Hippocampal formation (tissue), 2 donors: ENCODE measurements at regions not wholly inside any gene's neighbourhood (a gene's known extent, or its start where the extent isn't known, plus 50 kb on each side); places are given as distances from the start of the nearest gene placed in this dataset.

Experiments
- DNase-seq, 2 donors: peaks; one replicate each; lab custom pipeline; 2025; lab: John Stamatoyannopoulos, UW

- DNase-seq = no peak
Measured at GRCh38 chr4:123807866-123808265, 411.3 kb downstream of the SPRY1 start.

GRCh38 chr4:123809864-123810263 lies 413.3 kb downstream of the SPRY1 start:
- DNase-seq = no peak

DNA sequence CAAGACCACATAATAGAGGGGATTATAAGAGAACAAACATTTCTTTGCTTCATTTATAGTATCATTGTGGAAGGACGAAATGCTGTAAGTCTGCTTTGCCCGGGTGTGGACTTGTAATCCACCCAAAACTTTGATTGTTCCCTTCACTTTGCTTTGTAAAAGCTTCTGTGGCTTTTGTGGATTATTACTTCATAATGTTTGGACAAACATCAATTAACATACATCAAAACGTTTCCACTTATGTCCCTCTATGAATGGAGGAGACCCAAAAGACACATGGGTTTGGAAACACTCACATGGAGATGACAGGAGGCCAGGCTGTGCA lies 415.4 kb downstream of the SPRY1 start:
- DNase-seq = no peak

DNA sequence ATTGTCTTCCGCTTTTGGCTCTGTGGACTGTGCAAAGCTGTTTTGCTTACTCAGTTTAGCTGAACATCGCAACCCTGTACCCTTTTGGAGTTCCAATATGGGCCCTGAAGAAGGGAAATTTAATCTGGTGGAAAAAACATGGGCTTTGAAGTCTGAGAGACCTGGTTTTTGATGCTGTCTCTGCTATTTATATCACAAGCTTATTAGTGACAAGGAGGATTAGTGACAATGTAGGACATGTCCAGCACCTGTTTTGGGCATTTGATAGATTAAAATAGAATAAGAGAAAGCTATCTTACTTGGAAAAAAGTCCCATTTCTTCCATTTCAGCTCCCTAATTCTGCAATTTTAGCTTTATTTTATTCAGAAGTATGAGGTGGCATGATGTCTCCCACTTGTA lies 417.3 kb downstream of the SPRY1 start:
- no peak for DNase-seq

- no peak for DNase-seq
Measured at GRCh38 chr4:123816462-123816861, 419.9 kb downstream of the SPRY1 start.

DNA sequence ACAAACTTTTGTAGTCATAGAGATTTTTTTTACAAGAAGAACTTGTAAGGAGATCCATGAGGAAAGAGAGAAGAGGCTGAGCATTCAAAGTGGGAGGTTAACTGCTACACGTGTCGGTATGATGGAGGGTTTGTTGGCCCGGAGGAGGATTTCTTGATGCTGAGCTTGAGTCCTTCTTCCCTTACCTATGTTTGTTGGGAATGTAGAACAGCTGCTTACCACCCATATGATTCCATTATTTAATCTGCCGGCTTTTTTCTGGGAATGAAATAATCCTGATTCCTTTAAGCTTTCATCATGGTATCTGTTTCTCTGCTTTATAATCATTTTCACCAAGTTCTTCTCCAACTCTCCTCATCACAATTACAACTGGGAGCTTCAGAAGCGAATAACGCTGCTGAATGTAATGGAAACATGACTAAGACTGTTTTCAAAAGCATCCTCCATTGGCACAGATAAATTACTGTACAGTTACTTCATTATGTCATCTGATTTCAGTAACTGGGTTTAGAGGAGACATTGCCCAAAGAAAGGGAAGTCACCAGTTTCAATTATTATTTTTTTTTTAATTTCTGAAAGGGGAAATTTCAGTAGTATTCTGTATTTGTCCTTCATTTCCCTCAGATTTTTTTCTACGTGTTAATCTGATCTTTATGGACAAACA lies 420.6 kb downstream of the SPRY1 start:
- DNase-seq = no peak

- no peak for DNase-seq
Measured at GRCh38 chr4:123819362-123820035, 422.9 kb downstream of the SPRY1 start.

DNA sequence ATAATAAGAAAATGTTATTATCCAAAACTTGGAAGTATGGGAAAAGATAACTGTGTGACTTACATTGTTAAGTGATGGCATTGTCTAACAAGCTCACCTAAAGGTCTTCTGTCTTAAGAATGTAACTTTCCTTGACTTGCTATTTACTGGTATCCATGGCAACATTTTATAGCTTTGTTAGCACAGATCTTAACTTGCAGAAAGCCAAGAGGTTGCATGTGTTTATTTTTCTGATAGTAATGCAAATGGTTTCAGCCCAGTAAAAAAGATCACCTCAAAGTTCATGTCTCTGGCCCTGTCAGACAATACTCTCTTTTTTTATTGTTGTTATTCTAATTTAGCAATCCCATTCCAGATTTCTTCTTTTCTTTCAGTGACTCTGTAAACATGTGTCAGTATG lies 425.3 kb downstream of the SPRY1 start:
- no peak for DNase-seq

DNA sequence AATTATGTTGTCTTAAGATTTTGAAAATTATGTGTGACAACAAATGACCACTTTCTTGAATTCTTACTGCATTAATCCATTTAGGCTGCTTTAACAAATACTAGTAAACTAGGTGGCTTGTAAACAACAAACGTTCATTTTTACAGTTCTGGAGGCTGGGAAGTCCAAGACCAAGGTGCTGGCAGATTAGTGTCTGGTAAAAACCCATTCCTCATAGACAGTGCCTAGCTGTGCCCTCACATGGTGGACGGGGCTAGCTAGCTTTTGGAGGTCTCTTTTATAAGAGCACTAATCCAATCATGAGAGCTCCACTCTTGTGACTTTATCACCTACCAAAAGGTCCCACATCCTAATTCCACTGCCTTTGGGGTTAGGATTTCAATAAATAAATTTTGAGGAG lies 425.8 kb downstream of the SPRY1 start:
- no peak for DNase-seq

DNA sequence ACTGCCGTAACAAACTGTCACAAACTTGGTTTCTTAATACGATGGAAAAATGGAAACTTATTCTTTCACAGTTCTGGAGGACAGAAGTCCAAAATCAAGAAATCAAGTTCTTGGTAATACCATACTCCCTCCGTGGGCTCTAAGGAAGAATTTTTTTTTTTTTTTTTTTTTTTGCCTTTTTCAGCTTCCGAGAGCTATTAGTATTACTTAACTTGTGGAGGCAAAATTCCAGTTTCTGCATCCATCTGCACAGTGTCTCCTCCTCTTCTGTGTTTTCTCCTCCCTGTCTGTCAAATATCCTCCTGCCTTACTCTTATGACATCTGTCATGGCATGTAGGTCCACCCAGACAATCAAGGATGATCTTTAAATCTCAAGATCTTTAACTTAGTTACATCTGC lies 426.6 kb downstream of the SPRY1 start:
- DNase-seq = no peak

- DNase-seq = no peak
Measured at GRCh38 chr4:123824524-123824923, 427.9 kb downstream of the SPRY1 start.

GRCh38 chr4:123825596-123826291 lies 429.1 kb downstream of the SPRY1 start:
- DNase-seq = no peak

DNA sequence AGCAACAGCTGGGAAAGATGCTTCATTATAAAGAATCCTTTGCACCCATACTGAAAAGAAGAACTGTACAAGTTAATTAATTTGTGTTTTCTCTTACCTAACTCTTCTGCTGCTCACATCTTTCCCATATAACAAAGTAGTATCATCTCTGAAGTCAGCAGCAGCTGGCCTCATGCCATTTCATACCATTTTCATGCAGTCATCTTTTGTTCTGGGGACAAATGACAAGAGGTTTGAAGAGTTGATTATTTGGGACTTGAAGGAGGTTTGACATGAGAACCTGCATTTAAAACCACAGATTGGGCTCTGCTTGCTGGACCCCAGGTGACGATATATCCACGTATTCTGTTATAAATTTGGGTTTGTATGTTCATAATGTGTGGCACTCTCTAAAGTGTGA lies 430.3 kb downstream of the SPRY1 start:
- DNase-seq = no peak

GRCh38 chr4:123827511-123827910 lies 430.9 kb downstream of the SPRY1 start:
- no peak for DNase-seq

DNA sequence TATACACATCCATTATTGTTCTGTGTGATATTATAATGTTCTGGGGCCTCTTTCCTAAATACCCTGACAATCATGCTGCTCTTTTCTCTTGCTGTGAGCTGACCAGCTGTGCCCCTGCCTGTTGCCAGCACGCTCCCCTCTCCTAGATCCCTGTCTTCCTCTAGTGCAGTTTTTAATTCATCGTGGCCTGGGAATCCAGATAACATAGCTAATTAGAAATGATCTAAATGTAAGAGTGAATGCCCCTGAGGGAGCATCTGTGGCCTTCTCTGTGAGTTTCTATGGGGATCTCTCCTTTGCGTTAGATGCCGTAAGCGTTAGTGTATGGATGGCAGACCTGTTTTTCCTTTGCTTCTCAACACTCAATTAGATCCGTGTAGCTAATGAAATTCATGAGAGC lies 434.3 kb downstream of the SPRY1 start:
- no peak for DNase-seq

DNA sequence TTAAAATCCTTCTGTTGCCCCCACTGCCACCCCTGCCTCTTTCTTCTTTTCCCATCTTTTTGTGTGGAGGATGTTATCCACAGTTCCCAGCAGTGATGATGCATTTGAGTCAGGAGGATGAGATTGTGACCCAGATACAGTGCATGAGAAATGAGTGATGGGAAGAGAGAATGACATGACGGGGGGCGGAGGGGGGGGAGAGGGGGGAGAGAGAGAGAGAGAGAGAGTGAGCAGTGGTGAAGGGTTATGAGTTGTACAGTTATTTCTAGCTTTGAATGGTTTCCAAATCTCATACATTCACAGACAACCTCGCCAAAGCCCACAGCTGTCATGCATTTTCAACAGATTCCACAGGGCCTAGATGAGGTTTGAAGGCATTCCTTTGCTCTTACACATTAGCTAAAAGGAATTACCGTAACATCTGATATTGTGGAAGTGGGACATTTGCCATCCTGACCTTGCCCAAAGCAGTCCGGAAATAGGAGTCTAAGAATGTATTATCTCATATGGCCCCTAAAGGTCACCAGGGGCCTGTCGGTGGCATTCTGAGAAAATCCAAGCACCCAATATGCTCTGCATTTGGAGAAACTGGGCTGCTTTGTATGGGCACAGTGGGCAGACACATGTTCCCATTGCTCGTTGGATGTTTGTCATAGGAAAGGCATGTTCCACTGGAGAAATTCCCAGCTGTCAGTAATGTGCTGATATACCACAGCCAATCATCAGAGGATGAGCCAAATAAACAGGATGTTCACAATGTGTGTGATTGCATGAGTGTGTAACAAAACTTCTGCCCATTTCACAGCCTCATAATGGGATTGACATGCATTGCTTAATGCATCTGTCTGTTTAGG lies 435.8 kb downstream of the SPRY1 start:
- DNase-seq = no peak

GRCh38 chr4:123833171-123833643 lies 436.6 kb downstream of the SPRY1 start:
- DNase-seq = no peak

DNA sequence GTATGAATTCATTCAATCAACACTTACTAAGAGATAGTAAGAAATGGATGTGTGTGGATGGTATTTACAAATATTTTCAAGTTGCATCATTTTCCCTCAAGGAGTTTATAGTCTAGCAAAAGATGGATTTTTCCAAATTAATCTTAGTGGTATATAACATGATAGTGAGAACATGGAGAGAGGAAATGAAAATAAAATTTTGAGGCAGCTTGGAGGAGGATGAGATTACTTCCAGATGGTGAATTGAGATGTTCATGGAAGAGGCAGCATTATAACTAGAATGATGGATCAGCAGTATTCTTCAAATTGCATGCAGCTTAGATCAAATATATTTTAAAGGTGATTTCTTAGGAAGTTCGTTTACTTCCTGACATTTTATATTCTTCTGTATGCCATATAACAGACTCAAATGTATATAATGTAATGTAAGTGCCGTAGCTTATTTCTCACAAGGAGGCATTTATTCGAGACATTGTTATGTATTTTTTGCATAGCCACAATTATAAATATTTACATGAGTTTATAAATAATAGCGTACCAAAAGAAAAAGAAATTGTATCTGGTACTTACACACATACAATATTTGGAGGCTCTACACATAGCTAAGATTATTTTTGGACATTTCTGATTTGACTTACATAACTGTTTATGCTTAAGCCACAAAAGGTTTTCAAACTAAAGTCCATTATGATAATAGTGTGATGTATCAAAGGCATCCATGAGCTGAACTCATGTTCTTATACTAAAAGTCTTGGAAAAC lies 439.4 kb downstream of the SPRY1 start:
- DNase-seq = no peak

GRCh38 chr4:123836851-123837595 lies 440.4 kb downstream of the SPRY1 start:
- DNase-seq = no peak

- DNase-seq = no peak
Measured at GRCh38 chr4:123838474-123838873, 441.9 kb downstream of the SPRY1 start.

GRCh38 chr4:123840197-123840596 lies 443.6 kb downstream of the SPRY1 start:
- no peak for DNase-seq
